ENCODE measurements at regions not wholly inside any gene's neighbourhood (a gene's known extent, or its start where the extent isn't known, plus 50 kb on each side); places are given as distances from the start of the nearest gene placed in this dataset.
"Not testable (repeated sequence)": the region's sequence is repeated elsewhere in the genome, so short reads cannot be mapped to it uniquely, and the experiment has no call there.

DNA sequence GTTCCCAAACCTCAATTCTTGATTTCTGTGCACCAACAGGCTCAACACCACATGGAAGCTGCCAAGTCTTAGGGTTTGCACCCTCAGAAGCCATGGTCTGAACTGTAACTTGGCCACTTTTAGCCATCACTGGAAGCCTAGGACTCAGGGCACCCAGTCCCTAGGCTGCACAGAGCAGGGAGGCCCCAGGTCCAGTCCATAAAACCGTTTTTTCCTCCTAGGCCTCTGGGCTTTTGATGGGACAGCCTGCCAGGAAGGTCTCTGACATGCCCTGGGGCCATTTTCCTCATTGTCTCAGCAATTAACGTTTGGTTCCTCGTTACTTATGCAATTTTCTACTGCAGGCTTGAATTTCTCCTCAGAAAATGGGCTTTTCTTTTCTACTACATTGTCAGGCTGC, 1259.6 kb downstream of the RAPGEF2 start:
- intact Hi-C loops (cut with micrococcal nuclease): no loop called here
- TF ChIP-seq, protein P1, sequence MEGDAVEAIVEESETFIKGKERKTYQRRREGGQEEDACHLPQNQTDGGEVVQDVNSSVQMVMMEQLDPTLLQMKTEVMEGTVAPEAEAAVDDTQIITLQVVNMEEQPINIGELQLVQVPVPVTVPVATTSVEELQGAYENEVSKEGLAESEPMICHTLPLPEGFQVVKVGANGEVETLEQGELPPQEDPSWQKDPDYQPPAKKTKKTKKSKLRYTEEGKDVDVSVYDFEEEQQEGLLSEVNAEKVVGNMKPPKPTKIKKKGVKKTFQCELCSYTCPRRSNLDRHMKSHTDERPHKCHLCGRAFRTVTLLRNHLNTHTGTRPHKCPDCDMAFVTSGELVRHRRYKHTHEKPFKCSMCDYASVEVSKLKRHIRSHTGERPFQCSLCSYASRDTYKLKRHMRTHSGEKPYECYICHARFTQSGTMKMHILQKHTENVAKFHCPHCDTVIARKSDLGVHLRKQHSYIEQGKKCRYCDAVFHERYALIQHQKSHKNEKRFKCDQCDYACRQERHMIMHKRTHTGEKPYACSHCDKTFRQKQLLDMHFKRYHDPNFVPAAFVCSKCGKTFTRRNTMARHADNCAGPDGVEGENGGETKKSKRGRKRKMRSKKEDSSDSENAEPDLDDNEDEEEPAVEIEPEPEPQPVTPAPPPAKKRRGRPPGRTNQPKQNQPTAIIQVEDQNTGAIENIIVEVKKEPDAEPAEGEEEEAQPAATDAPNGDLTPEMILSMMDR (IDR thresholded peaks at IDR 0.05): no peak
- no peak for TF ChIP-seq EZH2 (IDR thresholded peaks at IDR 0.05; ENCODE audit: borderline replicate concordance, insufficient read depth, low read depth, low read length, poor library complexity, severe bottlenecking)
- POLR2A ChIA-PET: no interaction called here
- no peak for DNase-seq
- WGBS (ENCODE audit: insufficient coverage): 65% methylated on average over 3 of the region's 3 CpGs
- H3K4me3 ChIP-seq (ENCODE audit: control extremely low read depth in 1 of 5, extremely low read depth in 1 of 5, insufficient read depth in 1 of 5, low read depth in 2 of 5, low read length in 4 of 5): no peak overlapping the region
- H3K36me3 ChIP-seq (replicated peaks in 1 of 2; ENCODE audit: control extremely low read depth in 1 of 2, control insufficient read depth in 1 of 2, extremely low read depth in 1 of 2, insufficient read depth in 2 of 2, low read length in 1 of 2): no peaks in the 10 kb centered on the region
- H3K9me3 ChIP-seq (ENCODE audit: control extremely low read depth in 1 of 3, control insufficient read depth in 2 of 3, insufficient read depth in 1 of 3, low read length in 2 of 3): peaks cover 0 to 7% (median 0%) of the 10 kb centered on the region in 3 donors
- no peaks in the 10 kb centered on the region for H4K20me1 ChIP-seq (ENCODE audit: control insufficient read depth, insufficient read depth, low read length, poor library complexity, severe bottlenecking)
- H3K9me3 Mint-ChIP-seq (ENCODE audit: insufficient read depth): no peaks in the 10 kb centered on the region
- H3K4me1 Mint-ChIP-seq: no peaks in the 10 kb centered on the region
- H3K4me2 ChIP-seq (replicated peaks; ENCODE audit: low read depth, low read length, poor library complexity, severe bottlenecking): no peak overlapping the region
- no peaks in the 10 kb centered on the region for H3K27me3 ChIP-seq (replicated peaks in 1 of 4; ENCODE audit: control extremely low read depth in 1 of 4, control insufficient read depth in 3 of 4, insufficient read depth in 4 of 4, low read length in 3 of 4)
- CTCF ChIA-PET: no interaction called here
- H3K4me3 Mint-ChIP-seq: no peak overlapping the region
- H3K27ac Mint-ChIP-seq: no peak overlapping the region
- ATAC-seq (ENCODE audit: low read depth): no peak
- no peaks in the 10 kb centered on the region for H3K27me3 Mint-ChIP-seq
- H3K27ac ChIP-seq (ENCODE audit: low read length in 2 of 2): no peak overlapping the region
- H2AFZ ChIP-seq (ENCODE audit: insufficient read depth, low read depth, low read length, poor library complexity, severe bottlenecking): no peak overlapping the region
- no peaks in the 10 kb centered on the region for H3K4me1 ChIP-seq (ENCODE audit: control insufficient read depth in 2 of 2, insufficient read depth in 2 of 2, low read length in 2 of 2)
- H3K79me2 ChIP-seq (ENCODE audit: control insufficient read depth, insufficient read depth, low read length): no peaks in the 10 kb centered on the region
- H3K9ac ChIP-seq (ENCODE audit: low read length): no peak overlapping the region

DNA sequence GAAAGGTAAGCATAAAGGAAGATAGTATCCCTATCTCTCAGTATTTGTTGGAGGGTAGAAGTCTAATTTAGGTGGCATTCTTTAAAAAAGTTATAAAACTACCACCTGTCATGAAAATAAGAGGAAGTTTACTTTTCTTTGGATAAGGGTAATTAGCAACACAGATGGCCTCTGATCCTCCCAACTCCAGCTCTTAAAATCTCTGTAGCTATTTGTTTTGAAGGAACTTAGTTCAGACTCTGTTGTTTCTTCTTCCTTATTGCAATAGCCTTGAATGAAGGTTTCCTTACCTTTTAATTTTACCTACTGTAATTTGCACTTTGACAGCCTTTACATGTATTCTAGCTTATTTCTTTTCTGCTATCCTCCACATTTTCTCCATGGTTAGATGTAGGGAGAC, 1261.3 kb downstream of the RAPGEF2 start:
- H3K4me3 ChIP-seq (ENCODE audit: control extremely low read depth in 1 of 5, extremely low read depth in 1 of 5, insufficient read depth in 1 of 5, low read depth in 2 of 5, low read length in 4 of 5): no peak overlapping the region
- no peaks in the 10 kb centered on the region for H3K27me3 ChIP-seq (replicated peaks in 1 of 4; ENCODE audit: control extremely low read depth in 1 of 4, control insufficient read depth in 3 of 4, insufficient read depth in 4 of 4, low read length in 3 of 4)
- H3K9me3 ChIP-seq (ENCODE audit: control extremely low read depth in 1 of 3, control insufficient read depth in 2 of 3, insufficient read depth in 1 of 3, low read length in 2 of 3): peaks cover 0 to 7% (median 0%) of the 10 kb centered on the region in 3 donors
- H3K27ac ChIP-seq (ENCODE audit: low read length in 2 of 2): no peak overlapping the region
- Mint-ChIP-seq H3K27me3 (no peaks in the 10 kb centered on the region), H3K4me3 (no peak overlapping the region), H3K4me1 (no peaks in the 10 kb centered on the region), H3K27ac (no peak overlapping the region), H3K9me3 (ENCODE audit: insufficient read depth) (no peaks in the 10 kb centered on the region)
- H4K20me1 ChIP-seq (ENCODE audit: control insufficient read depth, insufficient read depth, low read length, poor library complexity, severe bottlenecking): no peaks in the 10 kb centered on the region
- ATAC-seq (ENCODE audit: low read depth) (no peak), DNase-seq (no peak)
- POLR2A ChIA-PET: no interaction called here
- no peak overlapping the region for H3K4me2 ChIP-seq (replicated peaks; ENCODE audit: low read depth, low read length, poor library complexity, severe bottlenecking)
- TF ChIP-seq, protein P1 (IDR thresholded peaks at IDR 0.05): no peak
- TF ChIP-seq EZH2 (IDR thresholded peaks at IDR 0.05; ENCODE audit: borderline replicate concordance, insufficient read depth, low read depth, low read length, poor library complexity, severe bottlenecking): no peak
- H2AFZ ChIP-seq (ENCODE audit: insufficient read depth, low read depth, low read length, poor library complexity, severe bottlenecking): no peak overlapping the region
- no peak overlapping the region for H3K9ac ChIP-seq (ENCODE audit: low read length)
- no peaks in the 10 kb centered on the region for H3K36me3 ChIP-seq (replicated peaks in 1 of 2; ENCODE audit: control extremely low read depth in 1 of 2, control insufficient read depth in 1 of 2, extremely low read depth in 1 of 2, insufficient read depth in 2 of 2, low read length in 1 of 2)
- CTCF ChIA-PET: no interaction called here
- H3K79me2 ChIP-seq (ENCODE audit: control insufficient read depth, insufficient read depth, low read length): no peaks in the 10 kb centered on the region
- intact Hi-C loops (cut with micrococcal nuclease): no loop called here
- H3K4me1 ChIP-seq (ENCODE audit: control insufficient read depth in 2 of 2, insufficient read depth in 2 of 2, low read length in 2 of 2): no peaks in the 10 kb centered on the region

DNA sequence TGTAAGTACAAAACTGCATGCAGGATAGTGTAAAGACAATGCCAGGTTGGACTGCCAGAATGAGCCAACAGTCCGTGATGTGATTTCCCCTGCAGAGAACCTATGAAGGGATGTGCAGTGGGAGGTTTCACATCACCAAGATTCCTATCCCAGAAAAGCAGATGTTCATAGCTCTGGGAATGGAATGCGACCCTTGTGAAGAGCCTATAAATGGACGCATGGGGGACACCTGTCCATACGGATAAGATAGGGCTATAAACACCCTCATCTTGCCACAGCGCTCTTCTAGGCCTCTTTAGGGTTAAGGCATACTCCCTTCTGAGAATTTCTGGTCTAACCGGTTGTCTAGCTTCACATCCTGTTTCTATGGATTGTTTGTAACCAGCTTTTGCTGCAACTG, 1261.8 kb downstream of the RAPGEF2 start:
- H3K27ac ChIP-seq (ENCODE audit: low read length in 2 of 2); H3K4me3 ChIP-seq (ENCODE audit: control extremely low read depth in 1 of 5, extremely low read depth in 1 of 5, insufficient read depth in 1 of 5, low read depth in 2 of 5, low read length in 4 of 5); H3K27ac Mint-ChIP-seq; H3K4me2 ChIP-seq (replicated peaks; ENCODE audit: low read depth, low read length, poor library complexity, severe bottlenecking); H3K9ac ChIP-seq (ENCODE audit: low read length); H3K4me1 Mint-ChIP-seq; intact Hi-C loops (cut with micrococcal nuclease); H3K9me3 ChIP-seq (ENCODE audit: control extremely low read depth in 1 of 3, control insufficient read depth in 2 of 3, insufficient read depth in 1 of 3, low read length in 2 of 3); ATAC-seq (ENCODE audit: low read depth); H3K4me3 Mint-ChIP-seq; H3K36me3 ChIP-seq (replicated peaks in 1 of 2; ENCODE audit: control extremely low read depth in 1 of 2, control insufficient read depth in 1 of 2, extremely low read depth in 1 of 2, insufficient read depth in 2 of 2, low read length in 1 of 2); DNase-seq; H3K27me3 ChIP-seq (replicated peaks in 1 of 4; ENCODE audit: control extremely low read depth in 1 of 4, control insufficient read depth in 3 of 4, insufficient read depth in 4 of 4, low read length in 3 of 4); H3K4me1 ChIP-seq (ENCODE audit: control insufficient read depth in 2 of 2, insufficient read depth in 2 of 2, low read length in 2 of 2); H2AFZ ChIP-seq (ENCODE audit: insufficient read depth, low read depth, low read length, poor library complexity, severe bottlenecking); POLR2A ChIA-PET; CTCF ChIA-PET; H4K20me1 ChIP-seq (ENCODE audit: control insufficient read depth, insufficient read depth, low read length, poor library complexity, severe bottlenecking); H3K27me3 Mint-ChIP-seq; H3K9me3 Mint-ChIP-seq (ENCODE audit: insufficient read depth); H3K79me2 ChIP-seq (ENCODE audit: control insufficient read depth, insufficient read depth, low read length): not testable (repeated sequence)
- WGBS (ENCODE audit: insufficient coverage): 100% methylated on average over 1 of the region's 6 CpGs

Data from B cell (primary cell).